Kidney (tissue), 13 donors: ENCODE measurements at regions not wholly inside any gene's neighbourhood (a gene's known extent, or its start where the extent isn't known, plus 50 kb on each side); places are given as distances from the start of the nearest gene placed in this dataset.
"Not testable (repeated sequence)": the region's sequence is repeated elsewhere in the genome, so short reads cannot be mapped to it uniquely, and the experiment has no call there.

Experiments
- DNase-seq, 5 donors: peaks; one replicate each; pipeline ENCODE4 v3.0.0-alpha.2; 2013 to 2020
- FAIRE-seq: peaks from 2 replicates; lab custom pipeline; 2012; peaks lifted over from hg19 to GRCh38; lab: Jason Lieb, UNC
- H3K27ac ChIP-seq, 2 donors: one replicate each; pipeline ENCODE4 v1.7.0; 2013; ENCODE audit warnings: low read depth in 2 of 2, low read length in 2 of 2, inconsistent platforms in 1 of 2
- H3K27me3 ChIP-seq: one replicate; pipeline ENCODE4 v1.7.1; 2013; ENCODE audit warnings: low read length, inconsistent platforms; ENCODE audit not compliant: control insufficient read depth, insufficient read depth
- H3K36me3 ChIP-seq, 3 donors: one replicate each; pipeline versions ENCODE4 v1.7.0 to v1.7.1; 2013; ENCODE audit warnings: low read length in 3 of 3, control low read depth in 1 of 3, inconsistent platforms in 1 of 3; ENCODE audit not compliant: insufficient read depth in 3 of 3, control insufficient read depth in 2 of 3
- H3K4me1 ChIP-seq, 3 donors: one replicate each; pipeline versions ENCODE4 v1.7.0 to v1.7.1; 2013; ENCODE audit warnings: low read length in 3 of 3, inconsistent platforms in 1 of 3, low read depth in 1 of 3; ENCODE audit not compliant: control insufficient read depth in 2 of 3, insufficient read depth in 2 of 3
- H3K4me3 ChIP-seq, 3 donors: one replicate each; pipeline versions ENCODE4 v1.7.0 to v1.8.1; 2013; ENCODE audit warnings: low read length in 3 of 3, control low read depth in 1 of 3, inconsistent platforms in 1 of 3
- H3K9ac ChIP-seq, 3 donors: one replicate each; pipeline versions ENCODE4 v1.7.0 to v1.7.1; 2013; ENCODE audit warnings: low read length in 3 of 3, control low read depth in 1 of 3, inconsistent platforms in 1 of 3
- H3K9me3 ChIP-seq, 3 donors: one replicate each; pipeline versions ENCODE4 v1.7.0 to v1.7.1; 2013; ENCODE audit warnings: low read length in 3 of 3, control low read depth in 1 of 3, inconsistent platforms in 1 of 3; ENCODE audit not compliant: control insufficient read depth in 2 of 3, insufficient read depth in 1 of 3
- CTCF ChIP-seq: IDR thresholded peaks from 3 replicates; pipeline ENCODE4 v1.5.1; 2012; ENCODE audit warnings: mild to moderate bottlenecking, moderate library complexity, borderline replicate concordance; ENCODE audit not compliant: insufficient read depth; ENCODE audit errors: extremely low read depth
- intact Hi-C: fragments of 100-400 bp; cut with DNase I; formaldehyde crosslinking; loops from one replicate; pipeline ENCODE4 v1.11.1; 2022
- donor health status: control.
- donor health status: control.
- donor health status: control.
- donor health status: control.
- donor health status: control.
- donor health status: DM: yes; HTN: yes; CAD: no.
- donor health status: Normal renal cell carcinoma (clear cell type).

DNA sequence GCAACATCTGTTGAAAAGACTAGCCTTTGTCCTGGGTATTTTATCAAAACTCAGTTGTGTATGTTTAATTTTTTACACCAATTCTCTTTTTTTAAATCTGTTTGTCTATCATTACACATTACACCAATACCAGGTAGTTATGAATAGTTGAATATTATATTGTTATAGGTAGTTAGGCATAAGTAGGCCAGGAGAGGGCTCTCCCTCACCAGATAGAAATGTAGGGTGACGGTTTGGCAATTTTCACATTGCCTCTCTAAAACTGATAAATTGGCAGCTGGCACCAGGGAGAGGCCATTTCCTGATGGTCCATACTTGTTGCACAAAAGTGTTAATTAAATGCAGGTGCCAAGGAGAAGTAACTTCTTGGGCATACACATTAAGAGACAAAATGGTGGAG lies 483.1 kb upstream of the EPHA6 start:
- FAIRE-seq (no peak), DNase-seq (no peak)
- H3K4me3 ChIP-seq = no peak overlapping the region
- H3K27ac ChIP-seq = no peak overlapping the region
- H3K4me1 ChIP-seq = no peaks in the 10 kb centered on the region
- no peak for TF ChIP-seq CTCF
- peaks cover 0 to 3% (median 0%) of the 10 kb centered on the region in 3 donors for H3K9me3 ChIP-seq
- no peaks in the 10 kb centered on the region for H3K27me3 ChIP-seq
- no peak overlapping the region for H3K9ac ChIP-seq
- H3K36me3 ChIP-seq = no peaks in the 10 kb centered on the region
- intact Hi-C loops = no loop called here

DNA sequence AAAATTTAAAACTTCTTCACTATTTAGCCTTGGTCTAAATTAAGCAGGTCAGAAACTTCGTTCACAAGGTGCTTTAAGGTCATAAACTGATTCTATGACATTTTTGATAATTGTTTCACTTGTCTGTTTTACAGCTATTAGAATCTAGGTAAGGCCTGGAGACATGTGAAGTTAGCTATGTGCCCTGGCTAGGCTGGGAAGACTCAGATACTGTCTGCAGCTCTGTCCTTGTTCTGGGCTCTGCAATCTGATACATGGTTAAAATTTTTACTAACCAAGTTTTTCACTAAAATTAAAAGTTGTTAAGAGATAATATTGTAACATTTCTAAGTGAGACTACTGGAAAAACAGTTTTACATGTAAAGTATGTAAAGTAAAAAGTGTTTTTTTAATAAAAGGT lies 479.6 kb upstream of the EPHA6 start:
- DNase-seq (no peak), FAIRE-seq (no peak)
- Histone ChIP-seq H3K4me3 (no peak overlapping the region), H3K4me1 (no peaks in the 10 kb centered on the region), H3K9me3 (no peaks in the 10 kb centered on the region), H3K27me3 (no peaks in the 10 kb centered on the region), H3K27ac (no peak overlapping the region), H3K9ac (no peak overlapping the region), H3K36me3 (no peaks in the 10 kb centered on the region)
- intact Hi-C loops = no loop called here
- no peak for TF ChIP-seq CTCF

- TF ChIP-seq CTCF = no peak
- Histone ChIP-seq H3K9me3 (no peaks in the 10 kb centered on the region), H3K9ac (no peak overlapping the region), H3K4me1 (no peaks in the 10 kb centered on the region), H3K36me3 (no peaks in the 10 kb centered on the region), H3K27ac (no peak overlapping the region), H3K4me3 (no peak overlapping the region), H3K27me3 (no peaks in the 10 kb centered on the region)
- intact Hi-C loops = no loop called here
- FAIRE-seq (no peak), DNase-seq (no peak)
These were observed 467.1 kb upstream of the EPHA6 start for GRCh38 chr3:96347289-96347688.

GRCh38 chr3:96351598-96351997 lies 462.8 kb upstream of the EPHA6 start:
- FAIRE-seq, H3K9me3 ChIP-seq, H3K4me1 ChIP-seq, DNase-seq, H3K36me3 ChIP-seq, intact Hi-C loops, H3K9ac ChIP-seq, H3K4me3 ChIP-seq, H3K27ac ChIP-seq, H3K27me3 ChIP-seq: not testable (repeated sequence)
